ENCODE measurements at regions not wholly inside any gene's neighbourhood (a gene's known extent, or its start where the extent isn't known, plus 50 kb on each side); places are given as distances from the start of the nearest gene placed in this dataset.

DNA sequence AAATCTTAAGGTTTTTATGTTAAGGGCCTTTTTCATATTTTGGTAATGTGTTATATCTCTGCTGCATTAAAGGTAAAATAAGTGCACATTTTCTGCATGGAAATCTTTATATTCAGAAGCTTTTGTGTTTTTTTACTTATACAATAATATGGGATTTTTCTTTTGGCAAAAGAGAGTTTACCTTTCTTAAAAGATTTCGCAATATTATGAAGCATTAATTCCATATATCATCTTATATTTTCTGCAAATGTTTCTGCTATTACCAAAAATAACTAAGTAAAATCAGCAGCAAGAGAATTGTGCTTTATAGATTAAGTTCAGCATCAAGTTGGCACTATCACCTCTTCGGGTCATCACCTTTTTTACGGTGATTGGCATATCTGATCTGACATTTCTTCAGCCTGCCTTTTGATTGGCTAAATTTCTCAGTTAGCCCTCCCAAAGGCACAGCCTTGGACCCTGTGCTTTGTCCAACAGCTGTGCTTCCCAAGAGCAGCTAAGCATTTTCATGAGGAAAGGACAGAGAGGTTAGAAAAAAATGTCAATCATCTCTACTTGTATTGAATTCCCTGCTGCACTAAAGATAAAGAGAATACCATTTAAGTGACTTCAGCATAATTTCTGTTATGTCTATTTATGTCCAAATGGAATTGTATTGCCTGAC lies 767.1 kb upstream of the PRMT6 start:
- H3K4me3 Mint-ChIP-seq (ENCODE audit: low read depth): no peak overlapping the region
- no peak overlapping the region for H3K27ac Mint-ChIP-seq
- H3K4me1 Mint-ChIP-seq (ENCODE audit: low read depth): no peaks in the 10 kb centered on the region
- H3K9me3 Mint-ChIP-seq (ENCODE audit: low read depth): no peaks in the 10 kb centered on the region
- no peaks in the 10 kb centered on the region for H3K36me3 Mint-ChIP-seq (ENCODE audit: insufficient read depth)
- no peak for DNase-seq (ENCODE audit: low spot score, unreplicated experiment)
- no peak for TF ChIP-seq CTCF (IDR thresholded peaks at IDR 0.05; ENCODE audit: unreplicated experiment)
- no peaks in the 10 kb centered on the region for H3K27me3 Mint-ChIP-seq

GRCh38 chr1:106290805-106291501 lies 765.5 kb upstream of the PRMT6 start:
- H3K36me3 Mint-ChIP-seq (ENCODE audit: insufficient read depth): no peaks in the 10 kb centered on the region
- no peaks in the 10 kb centered on the region for H3K9me3 Mint-ChIP-seq (ENCODE audit: low read depth)
- no peak for TF ChIP-seq CTCF (IDR thresholded peaks at IDR 0.05; ENCODE audit: unreplicated experiment)
- no peaks in the 10 kb centered on the region for H3K27me3 Mint-ChIP-seq
- H3K4me1 Mint-ChIP-seq (ENCODE audit: low read depth): no peaks in the 10 kb centered on the region
- H3K4me3 Mint-ChIP-seq (ENCODE audit: low read depth): no peak overlapping the region
- H3K27ac Mint-ChIP-seq: no peak overlapping the region
- DNase-seq (ENCODE audit: low spot score, unreplicated experiment): no peak

DNA sequence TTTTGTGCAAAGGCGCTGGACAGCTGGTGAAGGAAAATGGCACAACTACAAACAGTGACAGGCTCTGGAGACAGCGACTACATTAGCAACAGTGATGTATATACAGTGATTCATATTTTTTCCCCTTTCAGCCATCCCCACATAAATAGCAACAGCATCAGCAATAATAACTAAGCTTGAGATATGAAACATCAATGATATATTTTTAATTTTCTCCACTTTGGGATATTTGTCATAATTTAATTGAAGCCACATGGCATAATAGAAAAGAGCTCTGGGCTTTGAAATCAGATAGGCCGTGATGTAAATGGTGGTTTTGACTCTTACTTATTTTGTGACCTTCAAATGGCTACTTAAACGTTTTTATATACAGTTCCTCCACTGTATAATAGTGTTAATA lies 764.3 kb upstream of the PRMT6 start:
- no peaks in the 10 kb centered on the region for H3K4me1 Mint-ChIP-seq (ENCODE audit: low read depth)
- no peaks in the 10 kb centered on the region for H3K27me3 Mint-ChIP-seq
- no peaks in the 10 kb centered on the region for H3K9me3 Mint-ChIP-seq (ENCODE audit: low read depth)
- H3K36me3 Mint-ChIP-seq (ENCODE audit: insufficient read depth): no peaks in the 10 kb centered on the region
- no peak for DNase-seq (ENCODE audit: low spot score, unreplicated experiment)
- no peak overlapping the region for H3K4me3 Mint-ChIP-seq (ENCODE audit: low read depth)
- TF ChIP-seq CTCF (IDR thresholded peaks at IDR 0.05; ENCODE audit: unreplicated experiment): no peak
- H3K27ac Mint-ChIP-seq: no peak overlapping the region

DNA sequence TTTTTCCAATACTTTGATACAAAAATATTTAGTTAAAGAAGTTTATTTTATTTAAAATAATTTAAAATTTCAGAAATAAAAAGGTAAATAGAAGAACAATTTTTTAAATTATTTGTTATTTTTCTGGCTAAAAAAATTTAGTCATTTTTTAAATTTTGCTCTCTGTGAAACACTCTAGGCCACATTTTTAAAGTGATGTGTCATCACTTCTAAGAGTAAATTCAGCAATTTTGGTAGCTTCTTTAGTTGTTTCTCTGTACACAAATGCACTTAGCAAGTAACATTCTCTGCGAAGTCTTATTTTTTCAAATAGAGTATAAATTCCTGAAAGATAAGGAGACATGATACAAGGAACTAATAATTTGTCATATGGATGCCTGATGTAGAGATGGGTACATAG lies 760.0 kb upstream of the PRMT6 start:
- H3K9me3 Mint-ChIP-seq (ENCODE audit: low read depth): no peaks in the 10 kb centered on the region
- H3K4me3 Mint-ChIP-seq (ENCODE audit: low read depth): no peak overlapping the region
- H3K27me3 Mint-ChIP-seq: no peaks in the 10 kb centered on the region
- no peak for DNase-seq (ENCODE audit: low spot score, unreplicated experiment)
- no peaks in the 10 kb centered on the region for H3K4me1 Mint-ChIP-seq (ENCODE audit: low read depth)
- no peak for TF ChIP-seq CTCF (IDR thresholded peaks at IDR 0.05; ENCODE audit: unreplicated experiment)
- H3K36me3 Mint-ChIP-seq (ENCODE audit: insufficient read depth): no peaks in the 10 kb centered on the region
- no peak overlapping the region for H3K27ac Mint-ChIP-seq

- Mint-ChIP-seq H3K27me3 (no peaks in the 10 kb centered on the region), H3K4me3 (ENCODE audit: low read depth) (no peak overlapping the region), H3K9me3 (ENCODE audit: low read depth) (peaks cover 8% of the 10 kb centered on the region), H3K36me3 (ENCODE audit: insufficient read depth) (no peaks in the 10 kb centered on the region), H3K27ac (no peak overlapping the region), H3K4me1 (ENCODE audit: low read depth) (peaks cover 4% of the 10 kb centered on the region)
- no peak for TF ChIP-seq CTCF (IDR thresholded peaks at IDR 0.05; ENCODE audit: unreplicated experiment)
- DNase-seq (ENCODE audit: low spot score, unreplicated experiment): no peak
These were observed 752.4 kb upstream of the PRMT6 start for GRCh38 chr1:106304106-106304505.

Data from progenitor cell of endocrine pancreas (in vitro differentiated cells).